Panc1 (cell line): ENCODE measurements at regions not wholly inside any gene's neighbourhood (a gene's known extent, or its start where the extent isn't known, plus 50 kb on each side); places are given as distances from the start of the nearest gene placed in this dataset.

Source experiments
- ATAC-seq: fragments of 200-7000 bp; cut with Tn5 transposase; 2 replicates; pipeline ENCODE4 v1.9.1; 2020; ENCODE audit warnings: mild to moderate bottlenecking, moderate library complexity
- BruUV-seq: library from RNA; stranded (reverse); fragments of 400-500 nt; replicated peaks from 2 replicates; lab custom pipeline; 2021; lab: Mats Ljungman, UMichigan
- CTCF ChIA-PET: fragments of 300-600 bp; sonication (Branson Sonifier 250); formaldehyde crosslinking; loops from one replicate; lab custom pipeline; 2022; ENCODE audit warnings: antibody characterized with exemption; lab: Charles Lee
- POLR2A ChIA-PET: fragments of 300-600 bp; sonication (Branson Sonifier 250); formaldehyde crosslinking; loops from one replicate; lab custom pipeline; 2022; ENCODE audit warnings: antibody characterized with exemption; lab: Charles Lee
- DNase-seq: peaks from one replicate; pipeline ENCODE4 v3.0.0-alpha.2; 2010; ENCODE audit warnings: low read depth, low spot score
- H3K27ac ChIP-seq: 2 replicates; pipeline ENCODE4 v1.5.1; 2011; ENCODE audit warnings: mild to moderate bottlenecking, low read length, inconsistent platforms
- H3K27me3 ChIP-seq: fragments of 200-500 bp; sonication (Bioruptor generic); 2 replicates; pipeline ENCODE4 v1.6.0; 2014; ENCODE audit warnings: low read length, inconsistent platforms; ENCODE audit not compliant: control insufficient read depth, insufficient read depth
- H3K36me3 ChIP-seq: fragments of 200-500 bp; sonication (Bioruptor generic); 2 replicates; pipeline ENCODE4 v1.5.1; 2014; ENCODE audit warnings: inconsistent platforms, mild to moderate bottlenecking, low read length, moderate library complexity; ENCODE audit not compliant: control insufficient read depth, insufficient read depth
- H3K4me1 ChIP-seq: 2 replicates; pipeline ENCODE4 v1.5.1; 2011; ENCODE audit warnings: inconsistent platforms, mild to moderate bottlenecking, low read length, moderate library complexity; ENCODE audit not compliant: control insufficient read depth, insufficient read depth
- H3K4me3 ChIP-seq, 2 experiments: 2 replicates each; pipeline ENCODE4 v1.5.1; 2011 to 2012; ENCODE audit warnings: low read depth in 2 of 2, low read length in 2 of 2, mild to moderate bottlenecking in 2 of 2, inconsistent platforms in 1 of 2, moderate library complexity in 1 of 2
- H3K9me3 ChIP-seq: fragments of 200-500 bp; sonication (Bioruptor generic); 2 replicates; pipeline ENCODE4 v1.5.1; 2014; ENCODE audit warnings: low read depth, mild to moderate bottlenecking, inconsistent platforms, low read length, moderate library complexity; ENCODE audit not compliant: control insufficient read depth, insufficient read depth
- POLR2AphosphoS5 ChIP-seq: IDR thresholded peaks from 2 replicates; pipeline ENCODE4 v1.6.1; 2012; ENCODE audit warnings: mild to moderate bottlenecking, low read depth, low read length, moderate library complexity
- SIN3A ChIP-seq: IDR thresholded peaks from 2 replicates; pipeline ENCODE4 v1.6.1; 2012; ENCODE audit warnings: low read depth, mild to moderate bottlenecking, low read length, moderate library complexity, borderline replicate concordance; ENCODE audit not compliant: insufficient read depth
- TCF7L2 ChIP-seq: IDR thresholded peaks from 2 replicates; pipeline ENCODE4 v1.6.1; 2011; ENCODE audit warnings: mild to moderate bottlenecking, low read depth, low read length, inconsistent platforms
- in situ Hi-C: cut with HindIII; loops from 2 replicates; pipeline ENCODE4 v1.10.0; 2016; ENCODE audit warnings: low sequenced_read_pairs, low pct_unique_long_range_greater_than_20kb
- intact Hi-C: fragments of 100-400 bp; cut with micrococcal nuclease; formaldehyde crosslinking; loops from one replicate; pipeline ENCODE4 v1.10.0; 2022; ENCODE audit not compliant: unreplicated experiment
- TF ChIP-seq, protein P1 (sequence below), 2 experiments: IDR thresholded peaks; 2 replicates each; pipeline ENCODE4 v1.6.1; 2011 to 2012; ENCODE audit warnings: low read depth in 2 of 2, control low read depth in 1 of 2, low read length in 1 of 2, mild to moderate bottlenecking in 1 of 2, moderate library complexity in 1 of 2; ENCODE audit not compliant: insufficient read depth in 1 of 2
- TF ChIP-seq, protein P2 (sequence below): fragments of 450-650 bp; IDR thresholded peaks from 2 replicates; pipeline ENCODE4 v1.5.1; 2017; ENCODE audit warnings: mild to moderate bottlenecking

GRCh38 chr13:63299866-63300394 lies 1884.3 kb upstream of the PCDH20 start:
- in situ Hi-C loops (no loop called here), intact Hi-C loops (no loop called here)
- TF ChIP-seq, protein P1, sequence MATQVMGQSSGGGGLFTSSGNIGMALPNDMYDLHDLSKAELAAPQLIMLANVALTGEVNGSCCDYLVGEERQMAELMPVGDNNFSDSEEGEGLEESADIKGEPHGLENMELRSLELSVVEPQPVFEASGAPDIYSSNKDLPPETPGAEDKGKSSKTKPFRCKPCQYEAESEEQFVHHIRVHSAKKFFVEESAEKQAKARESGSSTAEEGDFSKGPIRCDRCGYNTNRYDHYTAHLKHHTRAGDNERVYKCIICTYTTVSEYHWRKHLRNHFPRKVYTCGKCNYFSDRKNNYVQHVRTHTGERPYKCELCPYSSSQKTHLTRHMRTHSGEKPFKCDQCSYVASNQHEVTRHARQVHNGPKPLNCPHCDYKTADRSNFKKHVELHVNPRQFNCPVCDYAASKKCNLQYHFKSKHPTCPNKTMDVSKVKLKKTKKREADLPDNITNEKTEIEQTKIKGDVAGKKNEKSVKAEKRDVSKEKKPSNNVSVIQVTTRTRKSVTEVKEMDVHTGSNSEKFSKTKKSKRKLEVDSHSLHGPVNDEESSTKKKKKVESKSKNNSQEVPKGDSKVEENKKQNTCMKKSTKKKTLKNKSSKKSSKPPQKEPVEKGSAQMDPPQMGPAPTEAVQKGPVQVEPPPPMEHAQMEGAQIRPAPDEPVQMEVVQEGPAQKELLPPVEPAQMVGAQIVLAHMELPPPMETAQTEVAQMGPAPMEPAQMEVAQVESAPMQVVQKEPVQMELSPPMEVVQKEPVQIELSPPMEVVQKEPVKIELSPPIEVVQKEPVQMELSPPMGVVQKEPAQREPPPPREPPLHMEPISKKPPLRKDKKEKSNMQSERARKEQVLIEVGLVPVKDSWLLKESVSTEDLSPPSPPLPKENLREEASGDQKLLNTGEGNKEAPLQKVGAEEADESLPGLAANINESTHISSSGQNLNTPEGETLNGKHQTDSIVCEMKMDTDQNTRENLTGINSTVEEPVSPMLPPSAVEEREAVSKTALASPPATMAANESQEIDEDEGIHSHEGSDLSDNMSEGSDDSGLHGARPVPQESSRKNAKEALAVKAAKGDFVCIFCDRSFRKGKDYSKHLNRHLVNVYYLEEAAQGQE (IDR thresholded peaks at IDR 0.05; ENCODE audit: insufficient read depth in 1 of 2, low read depth in 2 of 2, low read length in 1 of 2), result no peak
- TF ChIP-seq POLR2AphosphoS5, result no peak
- ChIA-PET CTCF (no interaction called here), POLR2A (no interaction called here)
- no peaks in the 10 kb centered on the region for H3K4me1 ChIP-seq
- H3K27ac ChIP-seq, result no peak overlapping the region
- no peak for DNase-seq
- H3K36me3 ChIP-seq, result no peaks in the 10 kb centered on the region
- ATAC-seq, result no peak
- H3K9me3 ChIP-seq, result no peaks in the 10 kb centered on the region
- H3K27me3 ChIP-seq, result no peaks in the 10 kb centered on the region
- no TSS peak for BruUV-seq
- no peak overlapping the region for H3K4me3 ChIP-seq

DNA sequence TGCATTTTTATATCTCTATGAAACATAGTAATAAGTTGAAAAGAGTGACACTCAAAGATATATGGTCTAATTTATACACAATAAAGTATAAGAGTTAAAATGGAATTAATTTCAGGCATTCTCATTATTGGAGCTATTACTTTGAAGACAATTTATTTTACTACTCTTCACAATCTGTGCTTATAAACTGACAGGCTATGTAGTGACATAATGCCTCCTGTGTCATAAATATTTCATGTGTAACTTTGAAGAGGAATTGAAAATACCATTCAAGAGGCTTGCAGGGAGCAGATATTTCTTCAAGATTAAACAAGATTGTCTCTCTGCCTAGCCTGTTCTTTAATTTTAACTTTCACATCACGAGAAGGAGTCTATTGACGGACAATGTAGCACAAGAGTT lies 1881.5 kb upstream of the PCDH20 start:
- DNase-seq, result no peak
- TF ChIP-seq, protein P2, sequence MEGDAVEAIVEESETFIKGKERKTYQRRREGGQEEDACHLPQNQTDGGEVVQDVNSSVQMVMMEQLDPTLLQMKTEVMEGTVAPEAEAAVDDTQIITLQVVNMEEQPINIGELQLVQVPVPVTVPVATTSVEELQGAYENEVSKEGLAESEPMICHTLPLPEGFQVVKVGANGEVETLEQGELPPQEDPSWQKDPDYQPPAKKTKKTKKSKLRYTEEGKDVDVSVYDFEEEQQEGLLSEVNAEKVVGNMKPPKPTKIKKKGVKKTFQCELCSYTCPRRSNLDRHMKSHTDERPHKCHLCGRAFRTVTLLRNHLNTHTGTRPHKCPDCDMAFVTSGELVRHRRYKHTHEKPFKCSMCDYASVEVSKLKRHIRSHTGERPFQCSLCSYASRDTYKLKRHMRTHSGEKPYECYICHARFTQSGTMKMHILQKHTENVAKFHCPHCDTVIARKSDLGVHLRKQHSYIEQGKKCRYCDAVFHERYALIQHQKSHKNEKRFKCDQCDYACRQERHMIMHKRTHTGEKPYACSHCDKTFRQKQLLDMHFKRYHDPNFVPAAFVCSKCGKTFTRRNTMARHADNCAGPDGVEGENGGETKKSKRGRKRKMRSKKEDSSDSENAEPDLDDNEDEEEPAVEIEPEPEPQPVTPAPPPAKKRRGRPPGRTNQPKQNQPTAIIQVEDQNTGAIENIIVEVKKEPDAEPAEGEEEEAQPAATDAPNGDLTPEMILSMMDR, result no peak
- TF ChIP-seq, protein P1 (IDR thresholded peaks at IDR 0.05; ENCODE audit: insufficient read depth in 1 of 2, low read depth in 2 of 2, low read length in 1 of 2), result no peak
- TF ChIP-seq SIN3A (no peak), TCF7L2 (no peak), POLR2AphosphoS5 (no peak)
- no peaks in the 10 kb centered on the region for H3K4me1 ChIP-seq
- ChIA-PET POLR2A (no interaction called here), CTCF (no interaction called here)
- intact Hi-C loops, result no loop called here
- H3K9me3 ChIP-seq, result no peaks in the 10 kb centered on the region
- H3K27ac ChIP-seq, result no peak overlapping the region
- BruUV-seq, result no TSS peak
- no peak for ATAC-seq
- H3K36me3 ChIP-seq, result no peaks in the 10 kb centered on the region
- in situ Hi-C loops, result no loop called here
- no peaks in the 10 kb centered on the region for H3K27me3 ChIP-seq
- H3K4me3 ChIP-seq, result no peak overlapping the region
